ENCODE measurements at regions not wholly inside any gene's neighbourhood (a gene's known extent, or its start where the extent isn't known, plus 50 kb on each side); places are given as distances from the start of the nearest gene placed in this dataset.

DNA sequence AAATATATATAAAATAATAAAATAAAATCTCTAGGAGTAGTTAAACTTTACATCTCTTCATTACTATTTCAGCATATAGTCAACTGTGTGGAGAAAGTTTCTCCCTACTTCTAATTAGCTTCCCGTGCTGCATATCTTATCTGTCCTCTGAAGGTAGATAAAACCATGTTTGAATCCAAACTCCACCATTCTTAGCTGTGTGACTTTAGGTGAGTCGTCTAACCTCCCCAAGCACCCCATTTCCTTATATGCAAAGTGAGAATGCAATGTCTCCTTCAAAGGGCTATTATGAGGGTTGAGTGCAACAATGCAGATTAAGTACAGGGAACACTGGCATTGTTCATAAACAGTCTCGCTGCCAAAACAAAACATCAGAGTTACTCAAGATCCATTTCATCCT lies 80.8 kb upstream of the DRD2 start:
- intact Hi-C loops (cut with micrococcal nuclease), result no loop called here

DNA sequence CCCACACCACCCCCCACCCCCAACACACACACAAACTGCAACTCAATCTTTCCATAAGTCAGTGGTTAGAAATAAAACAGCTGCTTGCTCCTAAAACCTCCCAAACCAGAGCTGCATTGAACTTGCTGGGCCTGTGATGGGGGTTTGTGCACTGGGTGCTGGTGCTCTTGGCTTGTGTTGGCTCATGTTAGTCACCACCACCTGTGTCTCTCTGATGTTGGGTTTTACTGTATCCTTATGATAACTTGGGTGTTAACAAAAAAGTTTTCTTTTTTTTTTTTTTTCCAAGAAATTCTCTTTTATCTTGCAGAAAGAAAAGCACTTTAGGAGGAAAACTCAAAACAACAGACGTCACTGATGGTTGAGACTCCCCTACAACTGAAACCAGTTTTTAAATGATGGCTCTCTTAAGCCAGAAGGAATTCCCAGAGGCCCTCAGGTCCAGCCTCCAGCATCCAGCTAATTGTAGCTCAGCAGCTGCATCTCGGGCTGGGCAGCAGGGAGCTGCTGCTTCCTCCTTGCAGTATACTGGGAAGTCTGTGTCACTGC lies 79.9 kb upstream of the DRD2 start:
- intact Hi-C loops (cut with micrococcal nuclease), result no loop called here

DNA sequence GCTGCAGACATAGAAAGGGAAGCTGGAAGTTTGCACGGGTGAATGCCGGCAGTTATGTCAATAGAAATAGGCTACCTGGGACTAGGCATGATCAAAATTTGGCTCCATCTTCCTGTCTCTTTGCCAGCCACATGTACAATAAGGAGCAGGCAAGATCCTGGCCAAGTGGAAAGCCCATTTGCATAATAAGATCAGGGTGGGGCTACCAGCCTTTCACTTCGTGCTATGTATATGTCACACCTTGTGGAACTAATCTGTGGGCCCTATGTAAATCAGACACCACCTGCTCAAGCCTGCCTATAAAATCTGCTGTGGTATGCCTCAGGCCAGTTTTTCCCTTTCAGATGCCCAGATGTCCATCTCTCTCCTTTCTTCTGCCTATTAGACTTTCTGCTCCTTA lies 79.3 kb upstream of the DRD2 start:
- intact Hi-C loops (cut with micrococcal nuclease), result no loop called here

DNA sequence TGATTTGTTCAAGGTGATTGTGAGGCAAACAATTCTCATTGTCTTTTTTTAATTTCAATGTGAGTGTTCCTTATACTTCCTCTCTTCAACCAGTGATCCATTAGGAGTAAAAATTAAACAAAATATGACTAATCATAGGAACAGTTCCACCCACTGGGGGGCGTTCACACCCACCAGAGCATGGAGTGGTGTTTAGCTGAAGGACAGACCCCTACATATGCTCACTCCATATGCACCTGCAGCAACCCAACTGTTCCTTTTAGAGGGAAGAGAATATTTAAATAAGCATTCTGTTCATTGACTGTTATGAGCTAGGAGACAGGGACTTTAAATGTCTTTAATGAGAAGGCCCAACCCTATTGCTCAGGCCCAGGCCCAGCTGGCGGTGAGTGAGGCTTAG lies 78.7 kb upstream of the DRD2 start:
- intact Hi-C loops (cut with micrococcal nuclease), result no loop called here

DNA sequence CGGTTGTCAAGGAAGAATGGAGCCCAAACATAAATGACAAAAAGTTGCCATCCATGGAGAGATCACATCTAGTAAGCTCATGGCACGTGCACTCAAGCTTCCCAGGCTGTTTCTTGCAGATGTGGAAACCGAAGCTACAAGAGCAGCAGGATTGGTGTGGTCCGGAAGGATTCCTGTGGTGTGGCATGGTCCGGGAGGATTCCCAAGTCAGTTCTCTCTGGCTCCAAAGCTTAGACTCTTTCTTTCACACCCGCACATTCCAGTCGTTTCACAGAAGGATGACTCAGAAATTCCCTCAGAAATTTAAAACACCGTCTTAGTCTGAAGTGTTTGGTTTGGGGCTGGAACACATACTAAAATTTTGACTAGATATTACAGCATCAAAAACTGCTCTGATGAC lies 78.0 kb upstream of the DRD2 start:
- intact Hi-C loops (cut with micrococcal nuclease), result no loop called here

DNA sequence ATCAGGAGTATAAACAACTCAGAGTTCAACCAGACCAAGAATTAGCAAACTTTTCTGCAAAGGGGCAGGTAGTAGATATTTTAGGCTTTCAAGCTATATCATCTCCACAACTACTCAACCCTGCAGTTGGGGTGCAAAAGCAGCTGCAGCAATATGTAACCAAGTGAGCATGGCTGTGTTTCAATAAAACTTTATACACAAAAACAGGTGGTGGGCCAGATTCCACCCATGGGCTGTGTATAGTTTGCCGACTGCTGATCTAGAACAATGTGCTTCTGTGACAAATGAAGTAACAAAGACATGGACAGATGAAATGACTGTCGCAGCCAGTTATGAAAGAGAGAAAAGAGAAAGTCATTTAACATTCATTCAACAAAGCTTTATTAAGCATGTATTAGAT lies 77.1 kb upstream of the DRD2 start:
- intact Hi-C loops (cut with micrococcal nuclease), result no loop called here

DNA sequence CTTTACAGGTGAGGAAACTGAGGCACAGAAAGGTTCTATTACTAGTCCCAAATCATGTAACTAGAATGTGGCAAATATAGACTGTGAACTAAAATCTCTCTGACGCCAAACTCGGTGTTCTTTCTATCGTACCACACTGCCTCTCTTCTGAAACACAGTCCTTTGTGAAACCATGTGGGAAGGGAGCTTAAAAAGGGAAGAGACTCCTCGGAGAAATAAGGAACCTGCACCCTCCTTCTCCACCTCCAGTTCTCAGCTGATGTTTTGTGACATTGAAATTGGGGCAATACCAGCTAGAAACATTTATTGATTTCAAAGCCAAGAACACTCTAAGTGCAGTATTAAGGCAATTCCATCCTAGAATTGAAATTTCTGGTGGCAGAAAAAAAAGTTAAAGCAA lies 76.4 kb upstream of the DRD2 start:
- intact Hi-C loops (cut with micrococcal nuclease), result no loop called here

DNA sequence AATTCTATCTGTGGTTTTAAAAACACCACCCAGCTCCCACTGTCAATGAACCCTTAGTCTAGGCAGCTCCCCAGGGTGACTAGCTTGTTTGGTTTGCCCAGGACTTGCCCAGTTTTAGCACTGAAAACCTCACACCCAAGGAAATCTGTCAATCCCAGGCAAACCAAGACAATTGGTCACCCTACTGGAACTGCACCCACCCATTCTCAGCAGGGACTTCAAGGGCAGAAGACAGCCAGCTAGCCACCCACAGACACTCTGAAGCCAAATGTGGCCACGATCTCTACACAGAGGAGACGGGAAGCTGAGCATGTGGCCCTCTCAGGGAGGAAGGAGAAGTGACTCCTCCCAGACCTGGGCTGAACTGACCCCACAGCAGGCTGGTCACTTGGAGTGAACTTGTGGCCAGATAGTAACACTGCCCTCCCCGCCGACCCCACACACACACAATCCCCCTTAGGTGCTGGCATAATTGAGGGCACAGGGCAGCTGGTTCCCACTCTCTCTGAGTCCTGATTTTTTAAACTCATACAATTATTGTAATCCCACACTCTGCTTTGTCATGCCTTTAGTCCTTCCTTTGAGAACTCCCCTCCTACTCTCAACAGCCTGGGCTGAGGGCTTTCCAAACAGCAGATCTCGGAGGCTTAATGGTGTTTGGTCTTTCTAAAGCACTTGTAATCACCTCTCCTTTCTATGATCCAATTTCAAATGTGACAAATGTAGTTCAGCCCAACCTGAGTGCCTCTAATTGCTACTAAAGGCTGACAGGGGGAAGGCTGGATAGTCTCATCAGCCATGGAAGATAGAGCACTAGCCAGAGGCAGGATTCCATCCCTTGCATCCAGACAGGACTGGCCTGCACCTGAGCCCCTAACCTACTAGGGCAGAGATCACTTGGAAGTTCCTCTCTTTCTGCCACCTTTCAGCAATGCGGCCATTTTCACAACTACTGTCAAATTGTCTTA lies 74.7 kb upstream of the DRD2 start:
- intact Hi-C loops (cut with micrococcal nuclease), result no loop called here

DNA sequence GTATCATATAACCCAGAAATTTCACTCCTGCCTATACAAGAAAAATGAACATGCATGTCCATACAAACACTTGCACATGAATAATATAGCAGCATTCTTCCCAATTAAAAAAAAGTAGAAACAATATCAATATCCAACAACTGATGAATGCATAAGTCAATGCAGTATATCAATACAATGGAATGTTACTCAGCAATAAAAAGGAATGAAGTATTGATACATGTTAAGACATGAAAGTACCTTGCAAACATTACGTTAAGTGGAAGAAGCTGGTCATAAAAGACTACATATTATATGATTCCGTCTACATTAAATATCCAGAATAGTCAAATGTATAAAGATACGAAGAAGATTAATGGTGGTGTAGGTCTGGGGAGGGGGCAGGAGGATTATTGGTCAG lies 73.9 kb upstream of the DRD2 start:
- intact Hi-C loops (cut with micrococcal nuclease), result no loop called here

DNA sequence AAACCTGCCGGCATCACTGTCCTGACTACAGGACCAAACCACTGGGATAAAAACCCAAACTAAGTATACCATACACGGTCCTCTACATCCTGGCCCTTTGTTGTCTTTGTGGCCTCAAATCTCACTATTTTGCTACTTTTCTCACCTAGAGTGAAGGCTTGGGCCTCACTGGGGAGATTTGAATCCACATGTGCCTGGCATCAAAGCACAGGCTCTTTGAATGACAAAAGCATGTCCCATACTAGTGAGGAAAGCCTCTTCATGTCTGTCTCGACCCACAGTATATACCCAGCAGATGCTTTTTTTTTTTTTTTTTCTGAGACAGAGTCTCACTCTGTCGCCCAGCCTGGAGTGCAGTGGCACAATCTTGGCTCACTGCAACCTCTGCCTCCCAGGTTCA lies 72.5 kb upstream of the DRD2 start:
- intact Hi-C loops (cut with micrococcal nuclease), result no loop called here

DNA sequence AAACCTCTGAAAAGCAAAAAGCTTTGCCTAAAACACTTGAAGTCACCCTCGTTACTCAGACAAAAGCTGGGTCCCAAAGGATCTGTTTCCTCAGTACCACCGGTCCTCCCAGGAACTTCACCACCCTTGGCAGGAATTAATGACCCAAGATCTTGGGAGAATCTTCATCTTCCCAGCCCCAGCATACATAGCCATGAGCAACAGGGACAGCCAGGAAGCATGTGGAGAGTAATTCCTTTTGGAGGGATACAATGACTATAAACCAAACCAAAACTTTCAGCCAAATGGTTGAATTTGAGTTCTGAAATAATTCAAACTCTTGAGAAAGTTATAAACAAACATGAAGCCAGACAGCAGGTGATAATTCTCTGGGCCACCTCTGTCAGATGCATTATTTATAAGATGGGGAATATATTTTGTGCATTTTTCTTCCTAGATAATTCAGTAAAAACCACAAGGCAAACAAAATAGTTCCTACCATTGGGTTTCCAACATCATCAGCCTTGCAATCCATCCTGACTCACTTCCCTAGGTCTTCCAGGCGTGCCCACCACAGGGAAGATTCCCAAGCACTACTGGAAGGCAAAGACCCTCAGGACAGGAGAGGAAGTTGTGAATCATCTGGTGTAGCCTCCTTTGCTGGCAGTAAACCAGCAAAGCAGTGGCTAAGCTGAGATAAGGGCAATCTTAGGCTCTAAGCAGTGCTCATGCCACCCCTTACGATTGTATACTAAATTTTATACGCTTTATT lies 71.7 kb upstream of the DRD2 start:
- intact Hi-C loops (cut with micrococcal nuclease), result no loop called here

DNA sequence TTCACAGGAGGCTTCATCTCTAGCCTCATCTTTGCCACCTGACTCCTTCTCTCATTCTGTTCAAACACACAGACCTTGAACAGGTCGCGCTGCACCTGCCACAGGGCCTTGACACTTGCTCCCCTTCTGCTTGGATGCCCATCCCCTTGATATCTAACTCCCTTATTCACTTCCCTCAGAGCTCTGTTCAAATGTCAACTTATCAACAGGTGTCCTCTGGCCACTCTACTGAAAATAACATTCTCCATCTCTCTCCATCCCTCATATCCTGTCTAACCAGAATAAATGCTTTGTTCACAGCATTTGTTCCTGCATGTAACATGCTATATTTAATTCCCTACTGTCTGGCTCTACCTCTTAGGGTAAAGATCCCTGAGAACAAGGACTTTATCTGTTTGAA lies 67.2 kb upstream of the DRD2 start:
- intact Hi-C loops (cut with micrococcal nuclease), result no loop called here

DNA sequence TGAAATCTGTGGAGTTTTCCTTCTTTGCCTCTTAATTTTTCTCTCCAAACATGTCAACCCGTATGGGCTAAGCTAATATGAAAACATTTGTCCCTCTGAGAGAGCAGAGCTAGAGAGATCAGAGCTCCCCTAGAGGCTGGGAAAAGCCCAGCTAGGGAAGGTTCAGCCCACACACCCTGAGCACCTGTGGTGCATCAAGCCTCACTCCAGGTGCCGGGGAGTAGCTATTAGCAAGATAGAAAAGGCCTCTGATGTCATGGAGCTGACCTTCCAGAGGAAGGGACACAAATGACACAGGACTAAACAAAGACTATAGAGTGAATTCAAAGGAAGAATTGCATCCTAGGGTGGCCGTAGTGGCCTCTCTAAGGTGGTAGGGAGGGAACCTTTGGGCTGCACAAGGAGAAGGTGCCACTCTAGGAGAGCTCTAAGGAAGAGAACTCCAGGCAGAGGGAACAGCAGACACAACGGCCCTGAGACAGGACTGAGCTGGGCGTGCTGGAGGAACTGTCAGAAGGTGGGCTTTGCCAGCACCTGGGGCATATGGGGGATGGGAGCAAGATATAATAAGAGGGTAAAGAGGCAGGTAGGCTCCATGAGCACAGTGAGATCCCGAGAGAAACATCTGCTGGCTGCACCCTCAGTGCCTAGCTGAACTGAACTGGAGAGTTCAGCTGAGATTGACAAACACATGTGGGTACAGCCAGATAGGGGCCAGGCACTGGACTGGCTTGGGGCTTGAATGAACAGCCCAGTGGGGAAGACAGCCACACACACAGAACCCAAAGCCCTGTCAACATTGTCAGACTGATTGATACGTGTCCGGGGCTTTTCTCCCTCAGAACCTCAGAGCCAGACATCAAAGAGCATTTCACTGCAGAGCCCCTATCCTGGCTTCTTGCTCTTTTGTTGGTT lies 65.5 kb upstream of the DRD2 start:
- intact Hi-C loops (cut with micrococcal nuclease), result no loop called here

DNA sequence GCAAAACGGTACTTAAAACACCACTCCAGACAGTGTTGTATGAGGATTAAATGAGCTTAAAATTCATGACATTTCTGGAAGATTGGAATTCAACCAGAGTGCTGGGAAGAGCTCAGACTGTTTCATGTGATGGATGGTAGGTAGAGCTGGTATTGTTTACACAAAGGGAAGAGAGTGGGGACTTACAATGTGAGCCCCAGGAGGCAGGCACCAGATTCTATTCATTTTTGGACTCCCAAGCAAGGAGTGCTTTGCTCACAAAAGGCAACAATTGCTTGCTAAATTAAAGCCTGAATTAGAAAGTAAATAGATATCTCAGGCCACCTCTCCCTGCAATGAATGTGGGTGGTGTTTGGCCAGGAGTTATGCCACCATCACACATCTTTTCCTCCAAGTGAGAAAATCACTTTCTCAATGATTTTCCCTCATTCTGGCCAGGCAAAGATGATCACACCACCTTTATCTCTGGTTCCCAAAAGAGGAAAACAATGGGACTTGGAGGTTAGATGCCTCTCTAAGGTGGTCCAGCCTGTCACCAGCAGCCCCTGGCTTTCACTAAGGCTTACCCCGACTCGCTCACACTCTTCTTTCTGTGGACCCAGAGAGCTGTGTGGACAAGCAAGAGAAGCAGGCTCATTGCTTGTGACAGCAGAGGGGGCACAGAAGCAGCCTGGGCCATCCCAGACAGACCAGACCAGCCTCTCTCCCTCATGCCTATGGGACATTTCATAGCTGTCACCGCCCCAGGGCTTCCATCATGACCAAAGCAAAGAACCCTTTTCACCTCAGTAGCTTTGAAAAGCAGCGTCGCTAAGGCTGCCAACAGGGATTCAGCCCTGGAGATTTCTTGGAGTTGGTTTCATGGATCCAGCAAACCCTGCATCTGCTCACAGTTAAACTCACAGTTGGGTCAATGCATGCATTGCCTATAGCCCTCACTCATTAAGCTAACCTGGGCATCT lies 63.5 kb upstream of the DRD2 start:
- intact Hi-C loops (cut with micrococcal nuclease), result loop anchor here (10.0 kb wide), 1 partner anchor 1254 kb away; no protein-coding TSS in a partner anchor

DNA sequence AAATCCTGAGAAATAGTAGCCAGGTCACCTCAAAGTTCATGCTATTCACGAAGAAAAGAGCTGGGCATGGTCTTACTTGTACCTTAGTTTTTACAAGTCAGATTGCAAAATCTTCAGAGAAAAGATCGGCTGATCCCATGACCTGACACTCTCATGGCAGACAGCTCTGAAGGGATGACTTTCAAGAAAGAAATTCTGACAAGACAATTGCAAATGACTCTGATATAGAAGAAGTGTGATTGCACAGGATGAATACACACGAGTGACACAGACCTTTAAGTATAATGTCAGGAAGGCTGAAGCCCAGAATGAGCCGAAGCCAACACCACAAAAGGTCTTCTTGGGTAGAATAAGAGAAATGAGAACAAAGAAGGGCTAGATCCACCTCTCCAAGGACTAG lies 59.4 kb upstream of the DRD2 start:
- intact Hi-C loops (cut with micrococcal nuclease), result loop anchor here (10.0 kb wide), 1 partner anchor 1250 kb away; no protein-coding TSS in a partner anchor

DNA sequence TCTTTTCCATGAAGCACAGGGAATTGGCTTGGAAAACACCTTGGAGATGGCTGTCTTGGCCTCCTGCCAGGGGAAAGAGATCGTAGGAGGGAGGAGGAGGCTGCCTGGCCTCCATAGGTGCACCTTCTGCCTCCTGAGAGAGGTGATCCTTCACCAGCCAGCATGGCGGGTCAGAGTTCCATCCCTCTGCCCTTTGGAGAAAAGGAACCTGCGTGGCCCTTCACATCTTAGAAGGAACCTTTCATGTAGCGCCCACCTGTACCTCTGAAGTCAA lies 58.2 kb upstream of the DRD2 start:
- intact Hi-C loops (cut with micrococcal nuclease), result loop anchor here (10.0 kb wide), 1 partner anchor 1249 kb away; no protein-coding TSS in a partner anchor

DNA sequence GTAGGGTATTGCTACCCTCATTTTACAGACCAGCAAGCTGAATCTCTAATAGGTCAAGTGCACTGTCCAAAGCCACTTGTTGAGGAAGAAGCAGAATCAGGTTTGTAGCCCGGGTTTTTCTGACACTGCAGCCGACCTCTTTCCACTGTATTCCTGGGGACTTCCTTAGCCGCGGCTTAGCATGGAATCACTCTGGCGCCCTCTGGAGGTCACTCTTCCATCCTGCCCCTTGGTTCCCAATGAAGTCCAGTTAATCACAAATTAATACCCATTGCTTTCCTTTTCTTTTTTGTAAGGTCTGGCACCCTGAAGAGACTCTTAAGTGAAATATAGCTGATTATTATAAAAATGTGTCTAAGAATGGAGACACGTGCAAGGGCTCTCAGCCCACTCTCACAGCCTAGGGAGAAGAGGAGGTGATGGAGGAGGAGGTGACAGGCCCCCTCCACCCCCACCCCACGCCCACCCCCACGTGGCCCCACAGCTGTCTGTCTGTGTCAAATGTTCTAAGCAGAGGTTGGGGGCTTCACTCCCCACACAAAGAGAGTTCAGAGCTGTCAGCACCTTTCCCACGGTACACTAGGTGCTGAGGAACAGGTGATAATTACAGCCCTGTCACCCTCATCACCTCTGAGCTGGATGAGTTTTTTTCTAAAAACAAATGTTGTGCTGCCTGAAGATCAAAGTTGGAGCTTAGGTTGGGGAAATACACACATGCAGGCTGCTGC lies 57.7 kb upstream of the DRD2 start:
- intact Hi-C loops (cut with micrococcal nuclease), result loop anchor here (1.0 to 10.0 kb wide), 3 partner anchors 228 to 1314 kb away; no protein-coding TSS in a partner anchor

DNA sequence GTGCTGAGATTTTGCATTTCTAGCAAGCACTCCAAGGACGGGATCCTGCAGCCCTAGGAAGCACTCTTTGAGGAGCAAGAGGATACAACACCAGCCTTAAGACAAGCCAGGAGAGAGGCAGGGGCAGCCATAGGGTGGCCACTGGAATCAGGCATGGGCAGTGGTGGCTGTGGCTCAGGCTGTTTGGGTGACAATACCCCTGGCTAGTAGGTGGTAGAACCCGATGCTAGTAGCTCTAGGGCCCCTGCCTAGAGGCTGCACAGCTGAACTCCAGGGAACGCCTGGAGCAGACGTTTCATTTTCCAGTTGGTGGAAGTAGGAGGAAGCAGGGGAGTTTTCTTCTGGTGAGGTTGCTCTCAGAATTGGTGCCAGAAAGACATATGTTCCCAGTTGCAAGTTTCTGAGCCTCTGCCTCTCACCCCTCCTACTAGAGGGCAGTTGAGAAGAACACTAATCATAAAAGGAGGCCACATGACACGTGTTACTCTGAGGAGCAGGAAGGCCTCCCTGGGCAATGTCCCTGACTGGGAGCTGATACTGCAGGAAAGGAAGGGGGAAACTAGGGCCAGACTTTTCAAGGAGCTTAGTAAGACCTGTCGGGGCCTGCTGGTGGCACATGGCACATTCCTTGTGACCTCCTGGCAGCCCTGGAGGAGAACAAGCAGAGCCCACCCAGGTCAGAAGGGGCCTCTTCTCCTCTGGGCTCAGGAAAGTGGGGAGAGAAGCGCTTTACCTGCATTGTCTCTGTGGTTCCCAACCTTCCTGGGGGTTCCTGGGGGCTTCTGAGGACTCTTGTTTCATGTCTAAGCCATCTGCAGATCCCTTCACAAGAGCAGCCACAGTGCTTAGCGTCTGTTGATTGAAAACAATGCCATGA lies 56.6 kb upstream of the DRD2 start:
- intact Hi-C loops (cut with micrococcal nuclease), result loop anchor here (1.0 to 10.0 kb wide), 3 partner anchors 227 to 1313 kb away; no protein-coding TSS in a partner anchor
